MM.1S (cell line): ENCODE measurements at regions not wholly inside any gene's neighbourhood (a gene's known extent, or its start where the extent isn't known, plus 50 kb on each side); places are given as distances from the start of the nearest gene placed in this dataset.

Experiments
- EZH2 ChIP-seq: fragments of 300-600 bp; sonication (generic); optimal IDR thresholded peaks from 2 replicates; pipeline ENCODE3; 2017; ENCODE audit warnings: low read depth, mild to moderate bottlenecking, antibody characterized with exemption, low read length, mixed read lengths
- EZH2phosphoT487 ChIP-seq: fragments of 300-600 bp; sonication (generic); IDR thresholded peaks from 2 replicates; pipeline ENCODE4 v1.6.1; 2018; ENCODE audit warnings: antibody characterized with exemption, low read length
- TF ChIP-seq, protein P1 (sequence below): fragments of 300-600 bp; sonication (generic); IDR thresholded peaks from 2 replicates; pipeline ENCODE4 v1.5.1; 2016; ENCODE audit warnings: antibody characterized with exemption, low read length, mixed read lengths

DNA sequence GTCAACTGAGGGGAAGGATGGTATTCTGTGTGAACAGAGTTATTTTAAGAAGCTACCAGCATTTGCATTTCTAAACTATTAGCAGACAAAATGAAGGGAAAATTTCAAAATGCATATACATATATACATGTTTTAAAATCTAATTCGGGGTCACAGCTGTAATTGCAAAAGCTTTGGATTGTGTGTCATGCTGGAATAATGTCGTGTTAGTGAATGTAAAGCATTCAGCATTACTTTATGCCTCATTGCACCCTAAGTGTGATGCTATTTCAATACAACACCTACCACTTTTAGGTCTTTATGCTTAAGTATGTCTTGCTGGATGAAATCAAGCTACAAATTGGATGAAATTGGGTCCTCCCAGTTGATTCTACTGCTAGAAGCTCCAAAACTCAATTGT, 687.6 kb upstream of the MEF2C start:
- TF ChIP-seq EZH2 = no peak
- TF ChIP-seq, protein P1, sequence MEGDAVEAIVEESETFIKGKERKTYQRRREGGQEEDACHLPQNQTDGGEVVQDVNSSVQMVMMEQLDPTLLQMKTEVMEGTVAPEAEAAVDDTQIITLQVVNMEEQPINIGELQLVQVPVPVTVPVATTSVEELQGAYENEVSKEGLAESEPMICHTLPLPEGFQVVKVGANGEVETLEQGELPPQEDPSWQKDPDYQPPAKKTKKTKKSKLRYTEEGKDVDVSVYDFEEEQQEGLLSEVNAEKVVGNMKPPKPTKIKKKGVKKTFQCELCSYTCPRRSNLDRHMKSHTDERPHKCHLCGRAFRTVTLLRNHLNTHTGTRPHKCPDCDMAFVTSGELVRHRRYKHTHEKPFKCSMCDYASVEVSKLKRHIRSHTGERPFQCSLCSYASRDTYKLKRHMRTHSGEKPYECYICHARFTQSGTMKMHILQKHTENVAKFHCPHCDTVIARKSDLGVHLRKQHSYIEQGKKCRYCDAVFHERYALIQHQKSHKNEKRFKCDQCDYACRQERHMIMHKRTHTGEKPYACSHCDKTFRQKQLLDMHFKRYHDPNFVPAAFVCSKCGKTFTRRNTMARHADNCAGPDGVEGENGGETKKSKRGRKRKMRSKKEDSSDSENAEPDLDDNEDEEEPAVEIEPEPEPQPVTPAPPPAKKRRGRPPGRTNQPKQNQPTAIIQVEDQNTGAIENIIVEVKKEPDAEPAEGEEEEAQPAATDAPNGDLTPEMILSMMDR = no peak
- TF ChIP-seq EZH2phosphoT487 = no peak
